ENCODE measurements at regions not wholly inside any gene's neighbourhood (a gene's known extent, or its start where the extent isn't known, plus 50 kb on each side); places are given as distances from the start of the nearest gene placed in this dataset.

DNA sequence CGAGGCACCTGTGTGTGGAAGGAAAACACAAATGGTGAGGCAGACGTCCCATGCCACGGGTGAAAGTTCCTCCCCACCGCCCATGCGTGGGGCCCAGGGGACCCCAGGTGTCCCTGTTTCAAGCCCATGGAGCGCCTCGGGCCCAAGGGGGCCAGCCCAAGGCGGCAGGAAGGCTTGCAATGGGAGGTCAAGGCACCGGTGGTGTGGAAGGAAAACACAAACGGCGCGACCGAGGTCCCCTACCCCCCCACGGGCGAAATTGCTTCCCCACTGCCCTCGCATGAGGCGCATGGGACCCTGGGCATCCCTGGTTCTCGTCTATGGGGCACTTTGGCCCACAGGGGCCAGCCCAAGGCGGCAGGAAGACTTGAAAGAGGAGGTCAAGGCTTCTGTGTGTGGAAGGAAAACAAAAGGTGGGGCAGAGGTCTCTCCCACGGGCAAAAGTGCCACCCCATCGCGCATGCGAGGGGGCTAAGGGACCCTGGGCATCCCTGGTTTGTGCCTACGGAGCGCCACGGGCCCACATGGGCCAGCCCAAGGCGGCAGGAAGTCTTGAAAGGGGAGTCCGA, 379.4 kb downstream of the ALG10 start:
- no peak overlapping the region for H3K4me3 ChIP-seq (ENCODE audit: low read depth, low read length)
- TF ChIP-seq, protein P1, sequence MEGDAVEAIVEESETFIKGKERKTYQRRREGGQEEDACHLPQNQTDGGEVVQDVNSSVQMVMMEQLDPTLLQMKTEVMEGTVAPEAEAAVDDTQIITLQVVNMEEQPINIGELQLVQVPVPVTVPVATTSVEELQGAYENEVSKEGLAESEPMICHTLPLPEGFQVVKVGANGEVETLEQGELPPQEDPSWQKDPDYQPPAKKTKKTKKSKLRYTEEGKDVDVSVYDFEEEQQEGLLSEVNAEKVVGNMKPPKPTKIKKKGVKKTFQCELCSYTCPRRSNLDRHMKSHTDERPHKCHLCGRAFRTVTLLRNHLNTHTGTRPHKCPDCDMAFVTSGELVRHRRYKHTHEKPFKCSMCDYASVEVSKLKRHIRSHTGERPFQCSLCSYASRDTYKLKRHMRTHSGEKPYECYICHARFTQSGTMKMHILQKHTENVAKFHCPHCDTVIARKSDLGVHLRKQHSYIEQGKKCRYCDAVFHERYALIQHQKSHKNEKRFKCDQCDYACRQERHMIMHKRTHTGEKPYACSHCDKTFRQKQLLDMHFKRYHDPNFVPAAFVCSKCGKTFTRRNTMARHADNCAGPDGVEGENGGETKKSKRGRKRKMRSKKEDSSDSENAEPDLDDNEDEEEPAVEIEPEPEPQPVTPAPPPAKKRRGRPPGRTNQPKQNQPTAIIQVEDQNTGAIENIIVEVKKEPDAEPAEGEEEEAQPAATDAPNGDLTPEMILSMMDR (IDR thresholded peaks at IDR 0.05; ENCODE audit: low read depth, low read length) = no peak

DNA sequence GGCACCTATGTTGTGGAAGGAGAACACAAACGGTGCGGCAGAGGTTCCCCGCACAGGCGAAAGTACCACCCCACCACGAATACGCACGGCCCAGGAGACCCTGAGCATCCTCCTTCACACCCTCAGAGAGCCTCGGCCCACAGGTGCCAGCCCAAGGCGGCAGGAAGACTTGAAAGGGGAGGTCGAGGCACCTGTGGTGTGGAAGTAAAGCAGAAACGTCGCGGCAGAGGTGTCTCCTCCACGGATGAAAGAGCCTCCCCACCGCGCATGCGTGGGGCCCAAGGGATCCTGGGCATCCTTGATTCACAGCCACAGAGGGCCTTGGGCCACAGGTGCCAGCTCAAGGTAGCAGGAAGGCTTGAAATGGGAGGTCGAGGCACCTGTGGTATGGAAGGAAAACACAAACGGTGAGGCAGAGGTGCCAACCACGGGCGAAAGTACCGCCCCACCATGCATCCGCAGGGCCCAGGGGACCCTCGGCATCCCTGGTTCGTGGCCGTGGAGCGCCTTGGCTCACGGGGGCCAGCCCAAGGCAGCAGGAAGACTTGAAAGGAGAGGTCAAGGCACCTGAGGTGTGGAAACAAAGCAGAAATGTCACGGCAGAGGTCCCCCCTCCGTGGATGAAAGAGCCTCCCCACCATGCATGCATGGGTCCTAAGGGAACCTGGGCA, 380.1 kb downstream of the ALG10 start:
- TF ChIP-seq, protein P1 (IDR thresholded peaks at IDR 0.05; ENCODE audit: low read depth, low read length) = no peak
- H3K4me3 ChIP-seq (ENCODE audit: low read depth, low read length) = no peak overlapping the region

DNA sequence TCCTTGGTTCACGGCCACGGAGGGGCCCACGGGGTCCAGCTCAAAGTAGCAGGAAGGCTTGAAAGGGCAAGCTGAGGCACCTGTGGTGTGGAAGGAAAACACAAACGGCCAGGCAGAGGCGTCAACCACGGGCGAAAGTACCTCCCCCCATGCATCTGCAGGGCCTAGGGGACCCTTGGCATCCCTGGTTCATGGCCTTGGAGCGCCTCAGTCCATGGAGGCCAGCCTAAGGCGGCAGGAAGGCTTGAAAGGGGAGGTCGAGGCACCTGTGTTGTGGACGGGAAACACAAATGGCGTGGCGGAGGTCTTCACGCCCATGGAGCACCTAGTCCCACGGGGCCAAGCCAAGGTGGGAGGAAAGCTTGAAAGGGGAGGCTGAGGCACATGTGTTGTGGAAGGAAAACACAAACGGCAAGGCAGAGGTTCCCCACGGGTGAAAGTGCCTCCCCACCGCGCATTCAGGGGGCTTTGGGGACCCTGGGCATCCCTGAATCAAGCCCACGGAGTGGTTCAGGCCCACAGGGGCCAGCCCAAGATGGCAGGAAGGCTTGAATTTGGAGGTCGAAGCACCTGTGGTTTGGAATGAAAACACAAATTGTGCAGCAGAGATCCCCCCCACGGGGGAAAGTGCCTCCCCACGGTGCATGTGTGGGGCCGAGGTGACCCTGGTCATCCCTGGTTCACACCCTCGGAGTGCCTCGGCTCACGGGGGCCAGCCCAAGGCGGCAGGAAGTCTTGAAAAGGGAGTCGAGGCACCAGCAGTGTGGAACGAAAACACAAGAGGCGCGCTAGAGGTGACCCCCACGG, 380.8 kb downstream of the ALG10 start:
- TF ChIP-seq, protein P1 (IDR thresholded peaks at IDR 0.05; ENCODE audit: low read depth, low read length) = no peak
- no peak overlapping the region for H3K4me3 ChIP-seq (ENCODE audit: low read depth, low read length)

DNA sequence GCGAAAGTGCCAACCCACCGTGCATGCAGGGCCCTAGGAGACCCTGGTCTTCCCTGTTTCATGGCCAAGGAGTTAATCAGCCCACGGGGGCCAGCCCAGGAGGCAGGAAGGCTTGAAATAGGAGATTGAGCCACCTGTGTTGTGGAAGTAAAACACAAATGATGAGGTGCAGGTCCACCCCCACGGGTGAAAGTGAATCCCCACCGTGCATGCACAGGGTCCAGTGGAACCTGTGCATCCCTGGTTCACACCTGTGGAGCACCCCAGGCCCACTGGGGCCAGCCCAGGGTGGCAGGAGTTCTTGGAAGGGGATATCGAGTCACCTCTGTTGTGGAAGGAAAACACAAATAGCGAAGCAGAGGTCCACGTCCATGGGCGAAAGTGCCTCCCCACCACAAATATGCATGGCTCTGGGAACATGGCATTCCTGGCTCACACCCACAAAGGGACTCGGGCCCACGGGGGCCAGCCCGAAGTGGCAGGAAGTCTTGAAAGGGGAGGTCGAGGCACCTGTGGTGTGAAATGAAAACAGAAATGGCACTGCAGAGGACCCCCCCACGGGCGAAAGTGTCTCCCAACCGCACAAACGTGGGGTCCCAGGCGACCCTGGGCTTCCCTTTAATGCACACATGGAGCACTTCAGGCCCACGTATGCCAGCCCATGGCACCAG, 381.5 kb downstream of the ALG10 start:
- H3K4me3 ChIP-seq (ENCODE audit: low read depth, low read length) = no peak overlapping the region
- TF ChIP-seq, protein P1 (IDR thresholded peaks at IDR 0.05; ENCODE audit: low read depth, low read length) = no peak

DNA sequence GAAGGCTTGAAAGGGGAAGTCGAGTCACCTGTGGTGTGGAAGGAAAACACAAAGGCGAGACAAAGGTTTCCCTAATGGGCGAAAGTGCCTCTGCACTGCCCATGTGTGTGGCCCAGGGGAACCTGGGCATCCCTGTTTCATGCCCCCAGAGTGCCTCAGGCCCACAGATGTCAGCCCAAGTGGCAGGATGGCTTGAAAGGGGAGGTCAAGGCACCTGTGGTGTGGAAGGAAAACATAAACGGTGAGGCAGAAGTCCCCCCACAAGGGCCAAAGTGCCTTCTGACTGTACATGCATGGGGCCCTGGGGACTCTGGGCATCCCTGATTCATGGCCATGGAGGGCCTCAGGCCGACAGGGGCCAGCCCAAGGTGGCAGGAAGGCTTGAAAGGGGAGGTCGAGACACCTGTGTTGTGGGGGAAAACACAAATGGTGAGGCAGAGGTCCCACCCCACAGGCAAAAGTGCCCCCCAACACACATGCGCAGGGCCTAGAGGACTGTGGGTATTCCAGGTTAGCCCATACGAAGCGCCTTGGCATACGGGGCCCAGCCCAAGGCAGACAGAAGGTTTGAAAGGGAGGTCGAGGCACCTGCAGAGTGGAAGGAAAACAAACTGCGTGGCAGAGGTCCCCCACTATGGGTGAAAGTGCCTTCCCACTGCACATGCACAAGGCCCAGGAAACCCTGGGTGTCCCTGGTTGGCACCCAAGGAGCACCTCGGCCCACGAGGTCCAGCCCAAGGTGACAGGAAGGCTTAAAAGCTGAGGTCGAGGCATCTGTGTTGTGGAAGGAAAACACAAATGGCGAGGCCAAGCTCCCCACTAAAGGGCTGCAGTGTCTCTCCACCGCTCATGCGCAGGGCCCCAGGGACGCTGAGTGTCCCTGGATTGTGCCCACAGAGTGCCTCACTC, 382.3 kb downstream of the ALG10 start:
- TF ChIP-seq, protein P1 (IDR thresholded peaks at IDR 0.05; ENCODE audit: low read depth, low read length) = no peak
- no peak overlapping the region for H3K4me3 ChIP-seq (ENCODE audit: low read depth, low read length)

DNA sequence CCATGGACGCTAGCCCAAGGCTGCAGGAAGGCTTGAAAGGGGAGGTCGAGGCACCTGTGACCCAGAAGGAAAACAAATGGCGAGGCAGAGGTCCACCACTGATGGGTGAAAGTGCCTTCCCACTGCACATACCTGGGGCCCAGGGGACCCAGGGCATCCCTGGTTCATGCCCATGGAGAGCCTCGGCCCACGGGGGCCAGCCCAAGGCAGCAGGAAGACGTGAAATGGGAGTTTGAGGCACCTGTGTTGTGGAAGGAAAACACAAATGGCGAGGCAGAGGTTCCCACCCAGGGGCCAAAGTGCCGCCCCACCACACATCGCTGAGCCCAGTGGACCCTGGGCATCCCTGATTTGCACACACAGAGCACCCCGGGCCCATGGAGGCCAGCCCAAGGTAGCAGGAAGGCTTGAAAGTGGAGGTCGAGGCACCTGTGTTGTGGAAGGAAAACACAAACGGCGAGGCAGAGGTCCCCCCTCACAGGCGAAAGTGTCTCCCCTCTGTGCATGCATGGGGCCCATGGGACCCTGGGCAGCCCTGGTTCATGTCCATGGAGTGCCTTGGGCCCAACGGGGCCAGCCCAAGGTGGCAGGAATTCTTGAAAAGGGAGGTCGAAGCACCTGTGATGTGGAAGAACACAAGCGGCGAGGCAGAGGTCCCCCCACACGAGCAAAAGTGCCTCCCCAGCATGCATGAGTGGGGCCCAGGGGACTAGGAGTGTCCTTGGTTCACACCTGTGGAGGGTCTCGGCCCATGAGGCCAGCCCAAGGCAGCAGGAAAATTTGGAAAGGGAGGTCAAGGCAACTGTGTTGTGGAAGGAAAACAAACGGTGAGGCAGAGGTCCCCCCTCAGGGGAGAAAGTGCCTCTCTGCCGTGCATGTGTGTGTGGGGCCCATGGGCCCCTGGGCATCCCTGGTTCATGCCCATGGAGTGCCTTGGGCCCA, 383.3 kb downstream of the ALG10 start:
- H3K4me3 ChIP-seq (ENCODE audit: low read depth, low read length) = no peak overlapping the region
- TF ChIP-seq, protein P1 (IDR thresholded peaks at IDR 0.05; ENCODE audit: low read depth, low read length) = no peak
